RCC 7860 (cell line): ENCODE measurements at regions not wholly inside any gene's neighbourhood (a gene's known extent, or its start where the extent isn't known, plus 50 kb on each side); places are given as distances from the start of the nearest gene placed in this dataset.
"Not testable (repeated sequence)": the region's sequence is repeated elsewhere in the genome, so short reads cannot be mapped to it uniquely, and the experiment has no call there.

ENCODE experiments used
- DNase-seq: peaks from one replicate; pipeline ENCODE4 v3.0.0-alpha.2; 2015; ENCODE audit warnings: low spot score
- FAIRE-seq: peaks from 2 replicates; lab custom pipeline; 2012; peaks lifted over from hg19 to GRCh38; lab: Jason Lieb, UNC

- FAIRE-seq: not testable (repeated sequence)
Measured at GRCh38 chr16:22651111-22651817, 140.6 kb downstream of the NPIPB5 start.

GRCh38 chr16:22652463-22652845 is 141.8 kb downstream of the NPIPB5 start:
- FAIRE-seq: no peak
- no peak for DNase-seq

More at GRCh38 chr16:22651111-22651817, 140.6 kb downstream of the NPIPB5 start:
- DNase-seq: not testable (repeated sequence)

GRCh38 chr16:22653876-22654275 is 143.2 kb downstream of the NPIPB5 start:
- no peak for FAIRE-seq
- DNase-seq: no peak

GRCh38 chr16:22656573-22656972 is 145.9 kb downstream of the NPIPB5 start:
- not testable (repeated sequence) for FAIRE-seq, DNase-seq

GRCh38 chr16:22659933-22660332 is 149.2 kb downstream of the NPIPB5 start:
- DNase-seq: no peak
- no peak for FAIRE-seq

- no peak for FAIRE-seq
- no peak for DNase-seq
Measured at GRCh38 chr16:22660441-22661160, 149.9 kb downstream of the NPIPB5 start.

- FAIRE-seq (no peak), DNase-seq (no peak)
Measured at GRCh38 chr16:22661161-22661647, 150.5 kb downstream of the NPIPB5 start.

- not testable (repeated sequence) for FAIRE-seq, DNase-seq
Measured at GRCh38 chr16:22662958-22663357, 151.0 kb upstream of the HS3ST2 start.

GRCh38 chr16:22663389-22664064 is 150.4 kb upstream of the HS3ST2 start:
- DNase-seq (no peak), FAIRE-seq (no peak)

- DNase-seq (no peak), FAIRE-seq (no peak)
Measured at GRCh38 chr16:22664132-22664531, 149.8 kb upstream of the HS3ST2 start.

GRCh38 chr16:22664561-22664997 is 149.4 kb upstream of the HS3ST2 start:
- no peak for FAIRE-seq
- DNase-seq: no peak

- FAIRE-seq (no peak), DNase-seq (no peak)
Measured at GRCh38 chr16:22665048-22665797, 148.7 kb upstream of the HS3ST2 start.

- no peak for DNase-seq
- no peak for FAIRE-seq
Measured at GRCh38 chr16:22665803-22666202, 148.2 kb upstream of the HS3ST2 start.

- DNase-seq (no peak), FAIRE-seq (no peak)
Measured at GRCh38 chr16:22668318-22668717, 145.6 kb upstream of the HS3ST2 start.

GRCh38 chr16:22670044-22670536 is 143.9 kb upstream of the HS3ST2 start:
- no peak for FAIRE-seq
- no peak for DNase-seq

GRCh38 chr16:22670551-22671041 is 143.4 kb upstream of the HS3ST2 start:
- no peak for DNase-seq
- no peak for FAIRE-seq

GRCh38 chr16:22671301-22672076 is 142.5 kb upstream of the HS3ST2 start:
- FAIRE-seq (no peak), DNase-seq (no peak)

GRCh38 chr16:22672830-22673210 is 141.1 kb upstream of the HS3ST2 start:
- no peak for FAIRE-seq
- no peak for DNase-seq

- FAIRE-seq: no peak
- no peak for DNase-seq
Measured at GRCh38 chr16:22673421-22673831, 140.5 kb upstream of the HS3ST2 start.

- DNase-seq (no peak), FAIRE-seq (no peak)
Measured at GRCh38 chr16:22674832-22675191, 139.2 kb upstream of the HS3ST2 start.
